SU-DHL-6 (cell line): ENCODE measurements at regions not wholly inside any gene's neighbourhood (a gene's known extent, or its start where the extent isn't known, plus 50 kb on each side); places are given as distances from the start of the nearest gene placed in this dataset.

Experiments used
- CTCF ChIP-seq: fragments of 200-600 bp; sonication (generic); IDR thresholded peaks from one replicate; pipeline ENCODE4 v1.5.1; 2017; ENCODE audit warnings: antibody characterized with exemption, mild to moderate bottlenecking, low read length, moderate library complexity; ENCODE audit not compliant: insufficient read depth, poor library complexity, severe bottlenecking
- EZH2phosphoT487 ChIP-seq: fragments of 200-600 bp; sonication (generic), shearing (Covaris generic); conservative IDR thresholded peaks from 2 replicates; pipeline ENCODE4 v1.6.1; 2018; ENCODE audit warnings: mild to moderate bottlenecking, antibody characterized with exemption, low read length, moderate library complexity, mixed read lengths

DNA sequence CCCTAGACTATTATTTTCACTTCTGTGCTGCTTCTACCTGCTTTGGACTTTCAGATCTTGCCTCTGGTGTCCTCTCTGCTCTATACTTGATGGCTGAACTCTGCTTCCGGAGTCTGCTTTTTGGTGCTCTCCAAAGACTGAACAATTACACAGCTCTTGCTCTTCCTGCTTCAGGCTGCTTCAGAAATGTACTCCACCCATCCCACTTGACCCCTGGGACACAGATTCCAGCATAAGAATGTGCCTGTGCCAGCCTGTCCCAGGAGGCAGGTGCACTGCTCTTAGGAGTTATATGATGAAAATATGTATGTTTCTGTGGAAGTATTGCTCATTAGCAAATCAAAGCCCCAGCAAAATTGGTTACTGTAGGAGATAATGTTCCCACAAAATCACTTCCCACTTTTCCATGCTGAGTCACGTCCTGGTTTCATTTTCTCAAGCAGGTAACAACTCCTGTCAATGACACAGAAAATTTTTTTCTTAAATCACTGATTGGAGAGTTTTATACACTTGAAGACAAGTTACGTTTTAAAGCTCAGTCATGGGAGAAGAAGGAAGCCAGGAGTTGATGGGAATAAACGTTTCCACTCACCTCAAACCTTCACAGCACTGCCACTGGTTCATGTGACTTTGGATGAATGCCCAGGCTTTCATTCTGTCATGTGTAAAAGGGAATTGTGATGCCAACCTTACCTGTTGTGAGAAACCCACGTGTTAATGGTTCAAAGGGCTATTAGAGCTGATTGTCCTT is 239.4 kb upstream of the ZPLD1 start:
- TF ChIP-seq CTCF, result no peak
- no peak for TF ChIP-seq EZH2phosphoT487
